Skeletal muscle cell (primary cell): ENCODE measurements at regions not wholly inside any gene's neighbourhood (a gene's known extent, or its start where the extent isn't known, plus 50 kb on each side); places are given as distances from the start of the nearest gene placed in this dataset.

ENCODE experiments used
- DNase-seq: peaks from one replicate; pipeline ENCODE4 v3.0.0-alpha.2; 2010; ENCODE audit warnings: low read depth
- H3K4me3 ChIP-seq: 2 replicates; pipeline ENCODE4 v1.5.1; 2011; ENCODE audit warnings: low read depth, mild to moderate bottlenecking, control low read depth, low read length, moderate library complexity

GRCh38 chr2:217314021-217314460 is 454.2 kb upstream of the TNP1 start:
- no peak for DNase-seq
- no peak overlapping the region for H3K4me3 ChIP-seq

- DNase-seq: no peak
- no peak overlapping the region for H3K4me3 ChIP-seq
Observed at GRCh38 chr2:217313386-217313785, 453.5 kb upstream of the TNP1 start.

- no peak overlapping the region for H3K4me3 ChIP-seq
- no peak for DNase-seq
Observed at GRCh38 chr2:217309056-217309455, 449.2 kb upstream of the TNP1 start.

GRCh38 chr2:217307023-217307422 is 447.2 kb upstream of the TNP1 start:
- no peak overlapping the region for H3K4me3 ChIP-seq
- DNase-seq: no peak

GRCh38 chr2:217305882-217306281 is 446.0 kb upstream of the TNP1 start:
- H3K4me3 ChIP-seq: no peak overlapping the region
- no peak for DNase-seq

GRCh38 chr2:217304582-217304981 is 444.7 kb upstream of the TNP1 start:
- DNase-seq: no peak
- no peak overlapping the region for H3K4me3 ChIP-seq

GRCh38 chr2:217302856-217303255 is 443.0 kb upstream of the TNP1 start:
- no peak overlapping the region for H3K4me3 ChIP-seq
- DNase-seq: no peak

GRCh38 chr2:217301142-217301925 is 441.5 kb upstream of the TNP1 start:
- no peak overlapping the region for H3K4me3 ChIP-seq
- DNase-seq: no peak

- H3K4me3 ChIP-seq: no peak overlapping the region
- DNase-seq: no peak
Observed at GRCh38 chr2:217299590-217299989, 439.7 kb upstream of the TNP1 start.

GRCh38 chr2:217297096-217297495 is 437.2 kb upstream of the TNP1 start:
- no peak for DNase-seq
- no peak overlapping the region for H3K4me3 ChIP-seq

- DNase-seq: no peak
- no peak overlapping the region for H3K4me3 ChIP-seq
Observed at GRCh38 chr2:217294818-217295217, 435.0 kb upstream of the TNP1 start.

- no peak for DNase-seq
- H3K4me3 ChIP-seq: no peak overlapping the region
Observed at GRCh38 chr2:217294211-217294610, 434.3 kb upstream of the TNP1 start.

GRCh38 chr2:217293607-217294006 is 433.7 kb upstream of the TNP1 start:
- DNase-seq: no peak
- H3K4me3 ChIP-seq: no peak overlapping the region

GRCh38 chr2:217293046-217293445 is 433.2 kb upstream of the TNP1 start:
- no peak for DNase-seq

GRCh38 chr2:217291259-217291658 is 431.4 kb upstream of the TNP1 start:
- DNase-seq: no peak

More at GRCh38 chr2:217293046-217293445, 433.2 kb upstream of the TNP1 start:
- no peak overlapping the region for H3K4me3 ChIP-seq

GRCh38 chr2:217290467-217290866 is 430.6 kb upstream of the TNP1 start:
- no peak overlapping the region for H3K4me3 ChIP-seq
- DNase-seq: no peak

More at GRCh38 chr2:217291259-217291658, 431.4 kb upstream of the TNP1 start:
- H3K4me3 ChIP-seq: no peak overlapping the region

- DNase-seq: no peak
- H3K4me3 ChIP-seq: no peak overlapping the region
Observed at GRCh38 chr2:217289907-217290280, 430.0 kb upstream of the TNP1 start.

- no peak for DNase-seq
- no peak overlapping the region for H3K4me3 ChIP-seq
Observed at GRCh38 chr2:217289177-217289906, 429.5 kb upstream of the TNP1 start.

- H3K4me3 ChIP-seq: no peak overlapping the region
- DNase-seq: no peak
Observed at GRCh38 chr2:217288472-217289063, 428.7 kb upstream of the TNP1 start.

- no peak for DNase-seq
- H3K4me3 ChIP-seq: no peak overlapping the region
Observed at GRCh38 chr2:217286833-217287232, 427.0 kb upstream of the TNP1 start.
